HepG2 (cell line): ENCODE measurements at regions not wholly inside any gene's neighbourhood (a gene's known extent, or its start where the extent isn't known, plus 50 kb on each side); places are given as distances from the start of the nearest gene placed in this dataset.

Experiments
- ATF7-NPFF ChIP-seq: sonication (generic); formaldehyde crosslinking; IDR thresholded peaks from 2 replicates; pipeline ENCODE4 v1.8.1; 2023; ENCODE audit warnings: mild to moderate bottlenecking, low read depth, missing genetic modification reagents, moderate library complexity
- BCL6 ChIP-seq: IDR thresholded peaks from 2 replicates; pipeline ENCODE4 v1.6.1; 2016; ENCODE audit warnings: missing genetic modification reagents, missing compliant biosample characterization
- CBFB ChIP-seq: sonication (generic); formaldehyde crosslinking; IDR thresholded peaks from 2 replicates; pipeline ENCODE4 v1.4.0; 2020; ENCODE audit warnings: missing genetic modification reagents
- FOXJ3 ChIP-seq: sonication (generic); formaldehyde crosslinking; IDR thresholded peaks from 2 replicates; pipeline ENCODE4 v1.4.0; 2020; ENCODE audit warnings: missing genetic modification reagents, mild to moderate bottlenecking, borderline replicate concordance
- GLI4 ChIP-seq: sonication (generic); formaldehyde crosslinking; IDR thresholded peaks from 2 replicates; pipeline ENCODE4 v1.5.1; 2020; ENCODE audit warnings: missing genetic modification reagents, mild to moderate bottlenecking, moderate library complexity, borderline replicate concordance
- KLF15 ChIP-seq: sonication (generic); formaldehyde crosslinking; IDR thresholded peaks from 2 replicates; pipeline ENCODE4 v1.8.1; 2023; ENCODE audit warnings: borderline replicate concordance, mild to moderate bottlenecking, inconsistent platforms, missing genetic modification reagents, mixed read lengths
- MTA3 ChIP-seq: sonication (generic); formaldehyde crosslinking; IDR thresholded peaks from 2 replicates; pipeline ENCODE4 v1.4.0; 2020; ENCODE audit warnings: missing genetic modification reagents
- RXRA ChIP-seq: sonication (generic); formaldehyde crosslinking; IDR thresholded peaks from 2 replicates; pipeline ENCODE4 v1.5.1; 2020; ENCODE audit warnings: missing genetic modification reagents
- TAF1 ChIP-seq: sonication (generic); formaldehyde crosslinking; IDR thresholded peaks from 2 replicates; pipeline ENCODE4 v1.4.0; 2020; ENCODE audit warnings: missing genetic modification reagents
- TARDBP ChIP-seq: sonication (generic); formaldehyde crosslinking; IDR thresholded peaks from 2 replicates; pipeline ENCODE4 v1.8.0; 2022; ENCODE audit warnings: mild to moderate bottlenecking, missing genetic modification reagents
- ZHX1 ChIP-seq: sonication (generic); formaldehyde crosslinking; IDR thresholded peaks from 2 replicates; pipeline ENCODE4 v1.8.1; 2022; ENCODE audit warnings: low read depth, mild to moderate bottlenecking, missing genetic modification reagents
- ZNF513 ChIP-seq: sonication (generic); formaldehyde crosslinking; conservative IDR thresholded peaks from 2 replicates; pipeline ENCODE4 v1.5.0; 2020; ENCODE audit warnings: missing genetic modification reagents
- ZNF549 ChIP-seq: sonication (generic); formaldehyde crosslinking; IDR thresholded peaks from 2 replicates; pipeline ENCODE4 v1.5.0; 2020; ENCODE audit warnings: missing genetic modification reagents
- ZSCAN22 ChIP-seq: sonication (generic); formaldehyde crosslinking; IDR thresholded peaks from 2 replicates; pipeline ENCODE4 v1.4.0; 2020; ENCODE audit warnings: mild to moderate bottlenecking, missing genetic modification reagents

GRCh38 chr7:63080406-63080805 lies 918.2 kb upstream of the ZNF722 start:
- no peak for TF ChIP-seq ZSCAN22 (CRISPR knock-in tag)
- no peak for TF ChIP-seq FOXJ3 (CRISPR knock-in tag)
- TF ChIP-seq GLI4 (CRISPR knock-in tag) = no peak
- no peak for TF ChIP-seq CBFB (CRISPR knock-in tag)
- no peak for TF ChIP-seq ZNF549 (CRISPR knock-in tag)
- no peak for TF ChIP-seq KLF15 (CRISPR knock-in tag)
- TF ChIP-seq TARDBP = no peak
- TF ChIP-seq ZNF513 (CRISPR knock-in tag) = no peak
- no peak for TF ChIP-seq ZHX1 (CRISPR knock-in tag)
- no peak for TF ChIP-seq RXRA (CRISPR knock-in tag)
- TF ChIP-seq ATF7-NPFF (CRISPR knock-in tag) = no peak
- no peak for TF ChIP-seq BCL6 (CRISPR knock-in tag)
- TF ChIP-seq MTA3 (CRISPR knock-in tag) = no peak
- no peak for TF ChIP-seq TAF1 (CRISPR knock-in tag)
